Astrocyte (in vitro differentiated cells and primary cell): ENCODE measurements at regions not wholly inside any gene's neighbourhood (a gene's known extent, or its start where the extent isn't known, plus 50 kb on each side); places are given as distances from the start of the nearest gene placed in this dataset.

Source experiments
- DNase-seq: peaks from one replicate; pipeline ENCODE4 v3.0.0-alpha.2; 2010; ENCODE audit warnings: low read depth
- FAIRE-seq: peaks from 2 replicates; lab custom pipeline; 2011; peaks lifted over from hg19 to GRCh38; lab: Jason Lieb, UNC
- H2AFZ ChIP-seq: 2 replicates; pipeline ENCODE4 v1.6.0; 2012; ENCODE audit warnings: low read depth, low read length, inconsistent platforms
- H3K27ac ChIP-seq: 2 replicates; pipeline ENCODE4 v1.5.1; 2011; ENCODE audit warnings: low read depth, low read length, inconsistent platforms
- H3K27me3 ChIP-seq: 2 replicates; pipeline ENCODE4 v1.6.0; 2011; ENCODE audit warnings: low read length, inconsistent platforms; ENCODE audit not compliant: insufficient read depth
- H3K36me3 ChIP-seq: 2 replicates; pipeline ENCODE4 v1.5.1; 2011; ENCODE audit warnings: low read length, inconsistent platforms; ENCODE audit not compliant: insufficient read depth
- H3K4me1 ChIP-seq: 2 replicates; pipeline ENCODE4 v1.5.1; 2011; ENCODE audit warnings: low read length, inconsistent platforms; ENCODE audit not compliant: insufficient read depth
- H3K4me2 ChIP-seq: 2 replicates; pipeline ENCODE4 v1.6.0; 2012; ENCODE audit warnings: low read length, inconsistent platforms
- H3K4me3 ChIP-seq: 2 replicates; pipeline ENCODE4 v1.5.1; 2011; ENCODE audit warnings: low read depth, mild to moderate bottlenecking, low read length, inconsistent platforms; ENCODE audit not compliant: insufficient read depth
- H3K79me2 ChIP-seq: 2 replicates; pipeline ENCODE4 v1.6.0; 2012; ENCODE audit warnings: mild to moderate bottlenecking, low read length, inconsistent platforms; ENCODE audit not compliant: insufficient read depth
- H3K9ac ChIP-seq: 2 replicates; pipeline ENCODE4 v1.6.0; 2012; ENCODE audit warnings: mild to moderate bottlenecking, low read length, inconsistent platforms
- H3K9me3 ChIP-seq: 2 replicates; pipeline ENCODE4 v1.5.1; 2012; ENCODE audit warnings: low read depth, mild to moderate bottlenecking, low read length, inconsistent platforms; ENCODE audit not compliant: insufficient read depth
- H4K20me1 ChIP-seq: 2 replicates; pipeline ENCODE4 v1.6.0; 2012; ENCODE audit warnings: low read length, inconsistent platforms; ENCODE audit not compliant: insufficient read depth
- H3K27ac Mint-ChIP-seq: one replicate; pipeline ENCODE4 v1.8.0; 2021; ENCODE audit warnings: mild to moderate bottlenecking, mixed read lengths; ENCODE audit not compliant: unreplicated experiment
- H3K27me3 Mint-ChIP-seq: one replicate; pipeline ENCODE4 v1.8.0; 2021; ENCODE audit warnings: low read depth, mixed read lengths; ENCODE audit not compliant: unreplicated experiment
- H3K36me3 Mint-ChIP-seq: one replicate; pipeline ENCODE4 v1.8.0; 2021; ENCODE audit warnings: low read depth, mixed read lengths; ENCODE audit not compliant: unreplicated experiment
- H3K4me1 Mint-ChIP-seq: one replicate; pipeline ENCODE4 v1.8.0; 2021; ENCODE audit warnings: low read depth, mixed read lengths; ENCODE audit not compliant: unreplicated experiment
- H3K4me3 Mint-ChIP-seq: one replicate; pipeline ENCODE4 v1.8.0; 2021; ENCODE audit warnings: mild to moderate bottlenecking, moderate library complexity, mixed read lengths; ENCODE audit not compliant: unreplicated experiment
- H3K9me3 Mint-ChIP-seq: one replicate; pipeline ENCODE4 v1.8.0; 2021; ENCODE audit warnings: mild to moderate bottlenecking, mixed read lengths; ENCODE audit not compliant: unreplicated experiment
- EZH2 ChIP-seq: IDR thresholded peaks from 2 replicates; pipeline ENCODE4 v1.6.1; 2012; ENCODE audit warnings: mild to moderate bottlenecking, low read length, inconsistent platforms; ENCODE audit not compliant: insufficient read depth
- TF ChIP-seq, protein P1 (sequence below): IDR thresholded peaks from 2 replicates; pipeline ENCODE4 v1.5.1; 2011; ENCODE audit warnings: low read depth, mild to moderate bottlenecking, inconsistent platforms, low read length, moderate library complexity; ENCODE audit not compliant: insufficient read depth

DNA sequence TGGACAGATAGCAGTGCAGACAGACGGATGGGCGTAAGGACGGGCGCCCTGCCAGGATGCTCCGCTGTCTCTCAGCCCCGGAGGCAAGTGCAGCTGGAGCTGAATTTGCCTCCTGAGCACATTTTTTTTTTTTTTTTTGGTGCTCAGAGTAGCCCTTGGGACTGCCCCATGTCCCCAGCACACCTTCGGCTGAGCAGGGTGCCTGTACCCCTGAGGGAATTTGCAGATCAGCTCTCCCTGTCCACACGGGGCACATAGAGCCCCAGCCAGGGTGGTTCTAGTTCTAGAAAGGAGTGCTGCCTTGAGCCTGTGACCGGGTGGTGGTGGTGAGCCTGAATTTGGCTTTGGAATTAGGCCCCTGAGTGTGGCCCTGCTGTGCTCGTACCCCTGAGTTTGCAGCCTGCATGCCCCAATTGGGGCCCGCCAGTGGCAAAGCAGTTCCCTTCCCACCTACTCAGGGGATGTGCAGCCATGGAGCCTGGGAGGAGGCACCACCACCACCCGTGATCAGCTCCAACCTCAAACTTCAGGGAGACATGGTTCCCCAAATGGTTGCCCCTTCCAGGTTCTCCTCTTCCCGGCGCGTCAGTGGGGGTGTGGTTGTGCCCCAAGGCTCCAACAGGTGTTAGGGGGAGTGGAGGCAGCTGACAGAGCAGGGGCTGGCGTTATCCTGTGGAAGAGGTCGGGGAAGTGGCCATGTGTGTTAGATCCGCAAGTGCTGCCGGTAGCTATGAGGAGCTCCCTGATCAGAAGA, 1232.7 kb downstream of the BRD1 start:
- Histone ChIP-seq H3K4me3 (no peak overlapping the region), H3K27me3 (no peaks in the 10 kb centered on the region), H3K9ac (no peak overlapping the region), H3K27ac (no peak overlapping the region), H2AFZ (no peak overlapping the region), H4K20me1 (no peaks in the 10 kb centered on the region), H3K36me3 (no peaks in the 10 kb centered on the region), H3K4me1 (no peaks in the 10 kb centered on the region), H3K4me2 (no peak overlapping the region), H3K9me3 (peaks cover 6% of the 10 kb centered on the region), H3K79me2 (no peaks in the 10 kb centered on the region)
- Mint-ChIP-seq H3K9me3 (no peaks in the 10 kb centered on the region), H3K36me3 (peaks cover 8% of the 10 kb centered on the region), H3K4me1 (no peaks in the 10 kb centered on the region), H3K4me3 (no peak overlapping the region), H3K27ac (no peak overlapping the region), H3K27me3 (peaks cover 4% of the 10 kb centered on the region)
- FAIRE-seq (no peak), DNase-seq (no peak)
- no peak for TF ChIP-seq EZH2
- TF ChIP-seq, protein P1, sequence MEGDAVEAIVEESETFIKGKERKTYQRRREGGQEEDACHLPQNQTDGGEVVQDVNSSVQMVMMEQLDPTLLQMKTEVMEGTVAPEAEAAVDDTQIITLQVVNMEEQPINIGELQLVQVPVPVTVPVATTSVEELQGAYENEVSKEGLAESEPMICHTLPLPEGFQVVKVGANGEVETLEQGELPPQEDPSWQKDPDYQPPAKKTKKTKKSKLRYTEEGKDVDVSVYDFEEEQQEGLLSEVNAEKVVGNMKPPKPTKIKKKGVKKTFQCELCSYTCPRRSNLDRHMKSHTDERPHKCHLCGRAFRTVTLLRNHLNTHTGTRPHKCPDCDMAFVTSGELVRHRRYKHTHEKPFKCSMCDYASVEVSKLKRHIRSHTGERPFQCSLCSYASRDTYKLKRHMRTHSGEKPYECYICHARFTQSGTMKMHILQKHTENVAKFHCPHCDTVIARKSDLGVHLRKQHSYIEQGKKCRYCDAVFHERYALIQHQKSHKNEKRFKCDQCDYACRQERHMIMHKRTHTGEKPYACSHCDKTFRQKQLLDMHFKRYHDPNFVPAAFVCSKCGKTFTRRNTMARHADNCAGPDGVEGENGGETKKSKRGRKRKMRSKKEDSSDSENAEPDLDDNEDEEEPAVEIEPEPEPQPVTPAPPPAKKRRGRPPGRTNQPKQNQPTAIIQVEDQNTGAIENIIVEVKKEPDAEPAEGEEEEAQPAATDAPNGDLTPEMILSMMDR = no peak

- H3K9me3 Mint-ChIP-seq = no peaks in the 10 kb centered on the region
- H3K4me3 Mint-ChIP-seq = no peak overlapping the region
- Histone ChIP-seq H3K36me3 (no peaks in the 10 kb centered on the region), H3K9ac (no peak overlapping the region), H4K20me1 (no peaks in the 10 kb centered on the region), H3K9me3 (peaks cover 4% of the 10 kb centered on the region), H3K27me3 (no peaks in the 10 kb centered on the region), H3K27ac (no peak overlapping the region), H3K79me2 (no peaks in the 10 kb centered on the region), H2AFZ (no peak overlapping the region), H3K4me3 (no peak overlapping the region), H3K4me1 (no peaks in the 10 kb centered on the region), H3K4me2 (no peak overlapping the region)
- H3K36me3 Mint-ChIP-seq = peaks cover 8% of the 10 kb centered on the region
- no peak overlapping the region for H3K27ac Mint-ChIP-seq
- FAIRE-seq = no peak
- peaks cover 9% of the 10 kb centered on the region for H3K27me3 Mint-ChIP-seq
- DNase-seq = no peak
- H3K4me1 Mint-ChIP-seq = no peaks in the 10 kb centered on the region
- no peak for TF ChIP-seq EZH2
- TF ChIP-seq, protein P1 = no peak
Observed at GRCh38 chr22:48594016-48594756, 1233.5 kb downstream of the BRD1 start.
